ENCODE measurements at regions not wholly inside any gene's neighbourhood (a gene's known extent, or its start where the extent isn't known, plus 50 kb on each side); places are given as distances from the start of the nearest gene placed in this dataset.

- TF ChIP-seq CTCF (IDR thresholded peaks at IDR 0.05) (no peak), POLR2A (IDR thresholded peaks at IDR 0.05) (no peak)
Observed at GRCh38 chr4:167867191-167867590, 225.1 kb upstream of the ANXA10 start.

Data from adrenal gland (tissue), 5 donors.